Neutrophil (primary cell): ENCODE measurements at regions not wholly inside any gene's neighbourhood (a gene's known extent, or its start where the extent isn't known, plus 50 kb on each side); places are given as distances from the start of the nearest gene placed in this dataset.

Source experiments
- H3K27ac ChIP-seq: fragments of 200-600 bp; sonication (generic); 2 replicates; pipeline ENCODE4 v1.5.1; 2016; ENCODE audit warnings: mild to moderate bottlenecking, moderate library complexity
- H3K27me3 ChIP-seq: fragments of 200-600 bp; sonication (generic); 2 replicates; pipeline ENCODE4 v1.6.0; 2016; ENCODE audit warnings: mild to moderate bottlenecking
- H3K36me3 ChIP-seq: fragments of 200-600 bp; sonication (generic); 2 replicates; pipeline ENCODE4 v1.5.1; 2017
- H3K4me1 ChIP-seq, 2 experiments: fragments of 200-600 bp in 1 of 2; sonication (generic) in 1 of 2; 1 replicate in 1 of 2; 2 replicates in 1 of 2; pipeline versions ENCODE4 v1.5.1 to v1.6.1; 2013 to 2016; ENCODE audit warnings: low read depth in 1 of 2, low read length in 1 of 2, mild to moderate bottlenecking in 1 of 2, moderate library complexity in 1 of 2; ENCODE audit not compliant: control insufficient read depth in 1 of 2, insufficient read depth in 1 of 2
- H3K4me3 ChIP-seq, 2 experiments: fragments of 200-600 bp in 1 of 2; sonication (generic) in 1 of 2; 1 replicate in 1 of 2; 2 replicates in 1 of 2; pipeline ENCODE4 v1.5.1; 2013 to 2016; ENCODE audit warnings: low read depth in 1 of 2, low read length in 1 of 2, mild to moderate bottlenecking in 1 of 2, moderate library complexity in 1 of 2
- H3K9me3 ChIP-seq: fragments of 200-600 bp; sonication (generic); 2 replicates; pipeline ENCODE4 v1.5.1; 2016
- CTCF ChIP-seq: fragments of 200-600 bp; sonication (generic); IDR thresholded peaks from 2 replicates; pipeline ENCODE4 v1.5.1; 2016; ENCODE audit warnings: antibody characterized with exemption

DNA sequence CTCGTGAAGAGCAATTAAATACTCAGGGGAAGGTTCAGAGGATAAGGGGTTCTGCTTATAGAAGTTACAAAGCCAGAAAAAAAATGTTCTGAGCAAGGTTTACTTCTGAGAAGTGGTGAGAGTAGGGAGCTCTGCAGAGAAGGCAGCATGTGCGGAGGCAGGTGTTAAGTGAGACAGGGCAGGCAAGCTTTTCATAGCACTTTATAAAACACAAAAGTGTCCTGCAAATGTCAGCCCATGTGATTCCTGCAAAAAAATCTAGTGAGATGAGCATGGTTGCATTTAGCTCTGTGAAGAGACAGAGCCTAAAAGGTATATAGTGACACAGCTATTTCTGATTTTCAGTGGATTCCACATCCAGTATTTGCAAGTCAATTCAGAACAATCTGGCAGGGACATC lies 223.8 kb upstream of the SYT4 start:
- no peaks in the 10 kb centered on the region for H3K27me3 ChIP-seq
- no peaks in the 10 kb centered on the region for H3K9me3 ChIP-seq
- H3K36me3 ChIP-seq: no peaks in the 10 kb centered on the region
- H3K4me3 ChIP-seq: no peak overlapping the region
- no peak for TF ChIP-seq CTCF
- H3K4me1 ChIP-seq: no peaks in the 10 kb centered on the region
- H3K27ac ChIP-seq: no peak overlapping the region

- Histone ChIP-seq H3K27ac (no peak overlapping the region), H3K27me3 (no peaks in the 10 kb centered on the region), H3K4me1 (no peaks in the 10 kb centered on the region), H3K36me3 (no peaks in the 10 kb centered on the region), H3K9me3 (no peaks in the 10 kb centered on the region), H3K4me3 (no peak overlapping the region)
- TF ChIP-seq CTCF: no peak
These were observed 229.6 kb upstream of the SYT4 start for GRCh38 chr18:43506935-43507334.

DNA sequence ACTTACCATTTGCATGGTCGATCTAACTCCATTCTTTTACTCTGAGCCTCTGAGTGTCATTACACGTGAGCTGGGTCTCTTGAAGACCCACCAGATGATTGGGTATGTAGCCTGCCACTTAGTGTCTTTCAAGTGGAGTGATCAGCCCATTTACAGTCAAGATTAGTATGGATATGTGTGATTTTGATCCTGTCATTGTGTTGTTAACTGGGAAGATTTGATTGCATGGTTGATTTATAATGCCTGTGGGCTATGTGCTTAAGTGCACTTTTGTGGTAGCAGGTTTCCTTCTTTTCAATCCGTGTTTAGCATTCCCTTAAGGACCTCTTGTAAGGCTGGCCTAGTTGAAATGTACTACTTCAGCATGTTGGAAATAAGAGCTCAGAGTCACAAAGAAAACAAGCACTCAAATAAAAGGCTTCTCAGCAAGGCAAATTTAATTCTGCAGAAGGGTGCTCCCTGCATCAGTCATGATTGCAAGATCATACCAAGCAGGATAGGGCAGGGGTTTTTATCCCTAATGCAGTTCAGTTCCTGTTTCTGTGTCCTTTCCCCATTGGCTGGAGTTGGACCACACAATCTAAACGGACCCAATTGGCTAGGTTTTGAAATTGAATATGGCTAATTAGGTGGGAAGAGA lies 230.7 kb upstream of the SYT4 start:
- H3K27me3 ChIP-seq: no peaks in the 10 kb centered on the region
- no peaks in the 10 kb centered on the region for H3K36me3 ChIP-seq
- H3K4me3 ChIP-seq: no peak overlapping the region
- no peaks in the 10 kb centered on the region for H3K4me1 ChIP-seq
- TF ChIP-seq CTCF: no peak
- H3K9me3 ChIP-seq: no peaks in the 10 kb centered on the region
- no peak overlapping the region for H3K27ac ChIP-seq

GRCh38 chr18:43514747-43515146 lies 237.5 kb upstream of the SYT4 start:
- no peaks in the 10 kb centered on the region for H3K9me3 ChIP-seq
- TF ChIP-seq CTCF: no peak
- H3K4me3 ChIP-seq: no peak overlapping the region
- no peaks in the 10 kb centered on the region for H3K4me1 ChIP-seq
- no peaks in the 10 kb centered on the region for H3K36me3 ChIP-seq
- no peaks in the 10 kb centered on the region for H3K27me3 ChIP-seq
- H3K27ac ChIP-seq: no peak overlapping the region

DNA sequence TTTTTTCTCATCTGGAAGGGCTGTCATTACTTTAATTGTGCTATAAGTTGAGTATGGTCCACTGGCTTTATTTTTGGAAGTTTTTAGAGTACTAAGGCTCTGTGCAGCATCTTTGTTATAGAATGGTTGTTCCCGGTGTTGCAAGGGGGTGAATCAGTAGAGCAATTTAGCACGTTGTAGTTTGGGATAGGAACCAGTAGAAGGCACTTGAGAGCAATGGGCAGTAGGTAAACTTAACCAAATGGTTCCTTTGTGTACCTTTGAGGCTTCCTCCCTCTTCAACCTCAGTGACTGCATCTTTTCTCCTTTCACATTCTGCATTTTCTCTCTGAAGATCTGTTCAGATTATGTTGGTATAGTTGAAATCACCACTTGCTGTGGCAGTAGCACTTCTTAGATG lies 238.2 kb upstream of the SYT4 start:
- H3K4me3 ChIP-seq: no peak overlapping the region
- H3K27ac ChIP-seq: no peak overlapping the region
- H3K36me3 ChIP-seq: no peaks in the 10 kb centered on the region
- no peaks in the 10 kb centered on the region for H3K9me3 ChIP-seq
- H3K4me1 ChIP-seq: no peaks in the 10 kb centered on the region
- H3K27me3 ChIP-seq: no peaks in the 10 kb centered on the region
- TF ChIP-seq CTCF: no peak

DNA sequence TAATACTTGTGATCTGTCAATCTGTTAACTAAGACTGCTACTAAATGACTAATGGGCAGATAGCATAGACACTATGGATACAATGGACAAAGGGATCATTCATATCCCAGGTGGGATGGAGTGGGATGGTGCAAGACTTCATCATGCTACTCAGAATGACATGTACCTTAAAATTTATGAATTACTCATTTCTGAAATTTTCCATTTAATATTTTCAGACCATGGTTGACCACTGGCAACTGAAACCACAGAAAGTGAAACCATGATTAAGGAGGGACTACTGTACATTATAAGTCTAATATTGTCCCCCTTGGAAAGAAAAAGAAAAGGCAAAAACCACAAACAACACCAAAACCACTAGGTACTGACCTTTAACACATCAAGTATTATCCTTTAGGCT lies 247.0 kb upstream of the SYT4 start:
- Histone ChIP-seq H3K9me3 (no peaks in the 10 kb centered on the region), H3K27ac (no peak overlapping the region), H3K4me1 (no peaks in the 10 kb centered on the region), H3K4me3 (no peak overlapping the region), H3K27me3 (no peaks in the 10 kb centered on the region), H3K36me3 (no peaks in the 10 kb centered on the region)
- TF ChIP-seq CTCF: no peak
